OCI-LY3 (cell line): ENCODE measurements at regions not wholly inside any gene's neighbourhood (a gene's known extent, or its start where the extent isn't known, plus 50 kb on each side); places are given as distances from the start of the nearest gene placed in this dataset.

Source experiments
- EZH2phosphoT487 ChIP-seq: fragments of 200-600 bp; shearing (Covaris generic); IDR thresholded peaks from 2 replicates; pipeline ENCODE4 v1.6.1; 2018; ENCODE audit warnings: antibody characterized with exemption, mixed run types, low read depth
- TF ChIP-seq, protein P1 (sequence below): fragments of 200-600, 300-600 bp; sonication (generic); IDR thresholded peaks from 2 replicates; pipeline ENCODE4 v1.5.1; 2014; ENCODE audit warnings: antibody characterized with exemption, low read length, low read depth

DNA sequence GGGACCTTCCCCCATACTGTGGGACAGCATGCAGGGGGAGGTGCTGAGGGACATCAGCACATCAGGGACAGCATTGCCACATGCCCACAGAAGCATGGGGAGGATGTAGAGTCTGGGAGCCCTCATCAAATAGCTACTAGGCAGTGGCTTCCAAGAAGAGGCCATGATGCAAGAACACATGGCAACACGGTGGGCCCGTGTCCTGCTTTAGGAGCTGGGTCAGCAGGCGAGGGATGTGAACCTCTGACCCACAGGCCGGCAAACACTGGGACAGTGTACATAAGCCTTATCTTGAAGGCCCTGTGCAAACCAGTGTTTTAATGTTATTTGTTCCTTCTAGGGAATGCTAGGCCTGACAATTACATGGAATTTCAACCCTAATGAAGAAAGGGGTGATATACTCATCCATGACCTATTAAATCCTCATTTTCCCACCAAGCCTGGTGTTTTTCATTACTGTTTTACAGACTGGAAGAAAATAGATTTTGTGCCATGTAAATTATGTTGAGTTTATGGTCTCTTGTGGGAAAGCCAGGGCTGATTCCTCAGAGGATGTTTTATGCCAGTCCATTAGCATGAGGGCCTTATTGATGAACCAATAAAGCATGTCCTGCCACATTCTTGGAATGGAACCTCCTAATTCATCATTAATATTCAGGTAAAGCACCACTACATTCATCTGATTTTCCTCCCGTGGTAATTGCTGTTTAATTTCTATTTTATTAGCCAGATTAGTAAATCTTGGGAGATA, 61.7 kb upstream of the SLC25A26 start:
- TF ChIP-seq, protein P1, sequence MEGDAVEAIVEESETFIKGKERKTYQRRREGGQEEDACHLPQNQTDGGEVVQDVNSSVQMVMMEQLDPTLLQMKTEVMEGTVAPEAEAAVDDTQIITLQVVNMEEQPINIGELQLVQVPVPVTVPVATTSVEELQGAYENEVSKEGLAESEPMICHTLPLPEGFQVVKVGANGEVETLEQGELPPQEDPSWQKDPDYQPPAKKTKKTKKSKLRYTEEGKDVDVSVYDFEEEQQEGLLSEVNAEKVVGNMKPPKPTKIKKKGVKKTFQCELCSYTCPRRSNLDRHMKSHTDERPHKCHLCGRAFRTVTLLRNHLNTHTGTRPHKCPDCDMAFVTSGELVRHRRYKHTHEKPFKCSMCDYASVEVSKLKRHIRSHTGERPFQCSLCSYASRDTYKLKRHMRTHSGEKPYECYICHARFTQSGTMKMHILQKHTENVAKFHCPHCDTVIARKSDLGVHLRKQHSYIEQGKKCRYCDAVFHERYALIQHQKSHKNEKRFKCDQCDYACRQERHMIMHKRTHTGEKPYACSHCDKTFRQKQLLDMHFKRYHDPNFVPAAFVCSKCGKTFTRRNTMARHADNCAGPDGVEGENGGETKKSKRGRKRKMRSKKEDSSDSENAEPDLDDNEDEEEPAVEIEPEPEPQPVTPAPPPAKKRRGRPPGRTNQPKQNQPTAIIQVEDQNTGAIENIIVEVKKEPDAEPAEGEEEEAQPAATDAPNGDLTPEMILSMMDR: no peak
- TF ChIP-seq EZH2phosphoT487: no peak
